NCI-H1436 treated with DMSO at 0.1 percent for 48 hours (cell line): ENCODE measurements at regions not wholly inside any gene's neighbourhood (a gene's known extent, or its start where the extent isn't known, plus 50 kb on each side); places are given as distances from the start of the nearest gene placed in this dataset.

Source experiments
- DNase-seq: peaks from one replicate; lab custom pipeline; 2025; lab: John Stamatoyannopoulos, UW

DNA sequence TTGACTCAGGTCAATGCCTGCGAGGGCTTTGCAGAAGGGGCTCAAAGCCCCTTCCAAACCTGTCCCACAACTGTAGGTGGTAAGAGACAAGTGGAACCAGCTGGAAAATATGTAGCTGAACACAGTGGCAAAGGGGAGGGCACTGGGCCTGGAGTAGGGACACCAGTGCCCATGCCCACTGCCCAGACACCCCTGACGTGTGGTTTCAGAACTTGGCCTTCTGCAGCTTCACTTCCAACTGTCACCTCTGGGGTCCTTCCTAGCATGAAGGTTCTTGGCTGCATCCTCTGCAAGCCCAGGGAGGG is 233.1 kb upstream of the IRX1 start:
- no peak for DNase-seq

DNA sequence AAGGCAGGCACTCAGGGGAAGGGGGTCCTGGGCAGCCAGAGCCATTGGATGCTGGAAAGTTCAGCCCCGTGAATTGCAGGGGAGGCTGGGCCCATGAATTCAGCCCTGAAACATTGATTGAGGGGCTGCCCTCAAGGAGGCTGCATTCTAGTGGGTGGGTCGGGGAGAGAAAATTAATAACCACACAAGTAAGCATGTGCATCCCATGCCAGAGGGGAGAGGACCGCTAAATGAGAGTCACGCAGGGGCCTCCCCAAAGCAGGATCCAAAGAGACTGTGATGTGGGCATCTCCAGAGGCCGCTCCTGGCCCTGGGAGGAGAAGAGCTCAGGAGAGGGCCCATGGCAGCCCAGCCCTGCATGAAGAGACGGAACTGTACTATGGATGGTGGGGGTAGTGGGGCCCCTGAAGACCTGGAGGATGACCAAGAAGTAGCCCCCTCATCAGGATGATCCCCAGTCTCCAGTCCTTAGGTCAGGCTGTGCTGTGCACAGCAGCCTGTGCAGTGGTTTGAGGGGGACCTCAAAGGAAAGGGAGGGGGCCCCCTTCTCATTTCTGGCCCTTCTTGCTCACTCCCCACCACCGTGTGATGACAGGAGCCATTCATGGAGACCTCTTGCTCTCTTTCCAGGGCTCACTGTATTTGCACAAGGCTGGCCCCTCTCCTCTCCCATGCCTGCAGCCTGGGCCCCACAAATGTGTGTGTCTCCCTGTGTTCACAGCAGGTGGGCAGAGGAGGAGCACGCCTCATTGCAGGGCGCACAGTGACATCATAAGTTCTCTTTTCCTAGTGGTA is 233.6 kb upstream of the IRX1 start:
- DNase-seq: no peak

DNA sequence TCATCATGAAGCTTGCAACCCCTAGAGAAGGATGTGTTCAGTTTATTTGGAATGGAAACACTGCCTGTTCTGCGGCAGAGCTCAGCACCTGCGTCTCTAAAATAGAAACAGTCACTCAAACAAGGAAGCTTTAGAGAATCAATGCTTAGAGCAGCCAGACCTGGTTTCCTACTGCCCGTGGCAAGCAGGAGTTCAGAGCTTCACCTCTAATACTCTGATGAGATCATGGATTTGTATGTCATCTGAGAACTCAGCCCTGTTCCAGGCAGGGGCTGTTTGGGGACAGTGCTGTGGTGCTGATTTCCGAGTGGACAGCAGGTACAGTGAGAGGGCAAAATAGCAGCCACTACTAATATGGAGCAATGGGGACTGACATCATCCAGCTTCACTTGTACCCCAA is 236.0 kb upstream of the IRX1 start:
- no peak for DNase-seq

DNA sequence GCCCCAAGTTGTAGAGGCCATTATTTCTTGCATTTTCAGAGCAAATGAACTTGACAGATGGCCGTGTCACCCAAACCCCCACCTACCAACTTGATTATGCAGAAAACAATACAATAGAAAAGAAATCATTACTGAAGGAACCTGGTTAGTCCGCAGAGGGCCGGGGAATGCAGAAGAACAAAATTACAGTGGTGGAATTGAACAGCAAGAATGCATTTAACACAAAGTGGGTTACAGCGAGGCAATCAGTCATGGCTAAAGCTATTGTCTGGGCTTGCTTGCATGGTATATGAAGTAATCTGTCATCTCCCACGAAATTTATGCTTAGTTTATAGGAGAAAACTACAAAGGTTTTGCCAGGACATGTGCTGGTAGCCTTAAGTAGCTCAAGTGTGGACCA is 238.3 kb upstream of the IRX1 start:
- DNase-seq: no peak

DNA sequence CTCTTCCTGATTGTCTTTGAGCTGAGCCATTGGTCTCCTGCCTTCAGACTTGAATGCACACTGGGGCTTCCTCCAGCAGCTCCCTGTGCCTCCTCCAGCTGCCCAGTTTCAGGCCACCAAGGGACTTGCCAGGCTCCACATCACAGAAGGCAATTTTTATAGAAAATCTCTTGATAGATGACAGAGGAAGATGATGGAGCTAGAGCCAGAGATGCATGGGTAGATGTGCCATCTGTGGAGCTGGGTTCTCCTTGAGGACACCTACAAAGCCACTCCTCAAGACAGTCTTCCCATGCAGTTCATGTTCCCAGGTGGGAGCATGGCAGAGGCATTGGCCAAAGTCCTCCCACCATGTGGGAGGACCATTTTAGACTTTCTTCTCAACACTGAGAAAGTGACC is 239.6 kb upstream of the IRX1 start:
- DNase-seq: no peak

DNA sequence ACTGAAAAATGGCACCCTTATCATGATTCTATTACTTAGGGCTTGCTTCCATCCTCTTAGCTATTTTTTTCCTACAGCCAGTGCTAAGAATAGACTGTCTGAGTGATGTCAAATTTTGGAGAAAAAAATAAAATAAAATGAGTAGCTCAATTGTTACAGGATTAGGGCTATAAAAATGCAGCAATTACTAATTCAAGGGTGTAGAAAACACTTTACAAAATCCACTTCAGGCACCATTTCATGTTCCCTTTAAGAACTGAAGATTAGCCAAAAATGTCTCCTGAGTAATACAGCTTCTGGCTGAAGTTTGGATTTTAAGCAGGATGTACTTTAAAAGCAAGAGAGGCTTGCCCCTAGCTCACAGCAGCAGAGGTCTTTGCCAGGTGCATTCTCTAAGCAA is 240.5 kb upstream of the IRX1 start:
- no peak for DNase-seq

DNA sequence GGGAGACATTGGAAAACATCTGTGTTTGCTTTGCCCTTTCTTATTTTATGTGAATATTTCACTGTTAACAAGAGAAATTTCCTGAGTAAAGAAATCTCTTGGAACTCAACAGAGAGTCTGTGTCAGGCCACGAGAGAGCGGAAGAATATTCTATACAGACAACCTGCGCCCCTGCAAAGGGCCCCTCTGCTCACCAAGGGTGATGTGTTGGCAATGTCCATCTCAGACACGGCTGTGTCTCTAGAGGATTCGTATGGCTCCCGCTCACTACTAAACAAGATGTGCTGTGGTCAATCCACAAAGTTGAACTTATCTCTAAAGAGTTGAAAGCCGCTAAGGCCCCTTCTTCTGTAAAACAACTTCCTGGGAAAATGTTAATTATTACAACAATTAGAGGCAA is 241.0 kb upstream of the IRX1 start:
- no peak for DNase-seq

DNA sequence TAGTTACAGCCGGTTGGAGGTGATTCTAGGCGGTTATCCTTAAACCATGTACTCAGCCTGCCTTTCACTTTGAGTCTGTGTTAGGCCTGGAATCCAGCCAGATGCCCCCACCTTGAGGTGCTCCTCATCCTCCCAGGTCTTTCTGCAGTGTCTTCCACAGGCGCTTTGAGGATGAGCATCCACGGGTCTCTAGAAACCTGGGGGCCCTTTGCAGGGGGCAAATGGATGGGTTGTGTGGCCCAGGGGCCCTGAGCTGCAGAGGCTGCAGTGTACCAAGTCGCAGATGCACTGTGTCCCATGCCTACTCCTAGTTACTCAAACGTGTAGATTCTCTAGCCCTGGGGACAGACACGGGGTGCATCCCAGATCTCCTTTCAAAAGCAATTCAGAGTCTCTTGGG is 242.1 kb upstream of the IRX1 start:
- no peak for DNase-seq

DNA sequence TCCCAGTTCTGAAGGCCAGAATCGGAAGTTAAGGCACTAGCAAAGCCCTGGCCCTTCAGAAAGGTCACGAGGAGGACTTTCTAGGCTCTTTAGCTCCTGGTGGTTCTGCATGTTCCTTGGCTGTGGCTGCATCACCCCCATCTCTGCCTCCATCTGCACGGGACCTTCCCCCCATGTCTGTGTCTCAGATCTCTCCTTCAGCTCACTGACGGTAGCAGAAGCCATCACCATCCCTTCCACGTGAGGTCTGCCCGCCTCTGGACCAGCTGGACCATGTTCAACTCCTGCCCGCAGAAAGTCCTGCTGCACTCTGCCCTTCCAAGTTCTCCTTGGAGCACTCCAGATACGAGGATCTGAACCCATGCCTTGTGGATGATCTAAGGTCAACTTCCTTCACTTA is 242.9 kb upstream of the IRX1 start:
- DNase-seq: no peak

DNA sequence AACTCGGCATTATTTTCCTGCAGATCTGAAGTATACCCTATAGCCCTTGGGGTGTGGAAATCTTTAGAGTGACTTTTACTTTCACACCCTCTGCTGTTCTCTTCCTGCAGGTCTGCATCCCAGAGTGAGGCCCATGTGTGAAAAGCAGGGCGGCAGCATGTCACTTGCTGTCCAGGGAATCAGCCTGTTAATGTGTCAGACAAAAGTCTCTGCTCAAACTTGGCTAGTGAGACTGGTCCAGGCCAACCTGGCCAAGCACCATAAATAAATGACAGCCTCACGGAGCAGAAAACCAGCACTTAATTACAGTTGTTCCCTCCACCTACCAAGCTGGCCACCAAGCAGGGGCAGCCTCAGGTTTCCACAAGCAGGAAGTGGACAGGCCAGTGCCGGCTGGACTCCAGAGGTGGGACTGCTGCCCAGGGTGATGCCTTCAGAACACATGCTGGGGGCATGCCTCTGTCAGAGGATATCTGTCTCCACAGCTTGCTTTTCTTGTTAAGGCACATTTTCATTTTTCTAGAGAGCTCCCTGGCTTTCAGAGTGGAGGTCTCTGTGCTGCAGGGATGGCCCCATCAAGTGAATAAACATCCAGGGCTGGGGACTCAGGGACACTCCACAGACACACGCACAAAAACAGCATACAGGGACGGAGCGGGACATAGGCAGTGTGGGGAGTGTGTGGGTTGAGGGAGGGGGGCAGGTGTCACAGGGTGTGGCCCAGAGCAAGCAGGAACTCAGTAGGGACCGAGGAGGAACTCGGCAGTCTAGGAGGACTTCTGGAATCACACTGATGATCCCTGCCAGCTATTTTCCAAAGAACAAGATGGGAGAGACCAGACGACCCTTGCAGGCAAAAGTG is 243.8 kb upstream of the IRX1 start:
- no peak for DNase-seq

DNA sequence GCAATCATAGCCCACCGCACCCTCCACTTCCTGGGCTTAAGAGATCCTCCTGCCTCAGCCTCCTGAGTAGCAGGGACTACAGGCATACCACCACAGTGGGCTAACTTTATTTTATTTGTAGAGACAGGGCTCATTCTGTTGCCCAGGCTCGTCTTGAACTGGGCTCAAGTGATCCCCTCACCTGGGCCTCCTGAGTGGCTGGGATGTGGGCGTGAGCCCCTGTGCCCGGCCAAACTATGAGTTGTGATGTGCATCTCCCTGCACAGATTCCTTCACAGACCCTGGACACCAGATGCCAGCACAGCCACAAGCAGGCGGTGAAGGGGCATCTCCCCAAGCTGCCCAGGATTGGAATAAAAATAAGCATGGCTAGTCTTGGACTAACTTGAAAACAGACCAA is 244.9 kb upstream of the IRX1 start:
- DNase-seq: no peak

DNA sequence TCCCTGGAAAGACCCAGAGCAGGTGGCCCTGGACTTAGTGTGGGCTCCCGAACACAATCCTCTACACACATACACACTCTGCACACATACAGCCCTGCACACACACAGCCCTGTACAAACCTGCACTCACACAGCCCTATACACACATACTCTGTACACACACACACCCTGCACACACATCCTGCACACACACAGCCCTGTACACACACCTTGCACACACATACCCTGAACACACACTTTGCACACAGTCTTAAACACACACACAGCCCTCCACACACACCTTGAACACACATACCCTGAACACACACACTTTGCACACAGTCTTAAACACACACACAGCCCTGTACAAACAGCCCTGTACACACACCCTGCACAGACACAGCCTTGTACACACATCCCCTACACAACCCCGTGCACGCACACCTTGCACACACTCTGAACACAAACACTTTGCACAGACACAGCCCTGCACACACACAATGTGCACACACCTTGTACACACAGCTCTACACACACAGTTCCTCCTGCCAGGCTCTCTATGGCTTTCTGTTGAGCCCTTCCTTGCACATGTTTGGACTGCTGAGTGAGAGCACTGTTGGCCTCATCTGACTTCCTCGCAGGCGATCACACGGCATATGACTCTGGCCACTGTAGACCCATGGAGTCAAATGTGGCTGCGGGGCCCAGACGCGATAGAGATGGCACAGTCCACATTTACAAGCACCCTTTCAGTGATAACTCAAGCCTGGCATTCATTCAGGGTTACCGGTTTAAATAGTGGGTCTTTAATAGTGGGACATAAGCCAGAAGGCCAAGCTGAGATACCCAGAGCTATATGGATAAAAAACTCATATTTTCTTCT is 245.7 kb upstream of the IRX1 start:
- DNase-seq: no peak

DNA sequence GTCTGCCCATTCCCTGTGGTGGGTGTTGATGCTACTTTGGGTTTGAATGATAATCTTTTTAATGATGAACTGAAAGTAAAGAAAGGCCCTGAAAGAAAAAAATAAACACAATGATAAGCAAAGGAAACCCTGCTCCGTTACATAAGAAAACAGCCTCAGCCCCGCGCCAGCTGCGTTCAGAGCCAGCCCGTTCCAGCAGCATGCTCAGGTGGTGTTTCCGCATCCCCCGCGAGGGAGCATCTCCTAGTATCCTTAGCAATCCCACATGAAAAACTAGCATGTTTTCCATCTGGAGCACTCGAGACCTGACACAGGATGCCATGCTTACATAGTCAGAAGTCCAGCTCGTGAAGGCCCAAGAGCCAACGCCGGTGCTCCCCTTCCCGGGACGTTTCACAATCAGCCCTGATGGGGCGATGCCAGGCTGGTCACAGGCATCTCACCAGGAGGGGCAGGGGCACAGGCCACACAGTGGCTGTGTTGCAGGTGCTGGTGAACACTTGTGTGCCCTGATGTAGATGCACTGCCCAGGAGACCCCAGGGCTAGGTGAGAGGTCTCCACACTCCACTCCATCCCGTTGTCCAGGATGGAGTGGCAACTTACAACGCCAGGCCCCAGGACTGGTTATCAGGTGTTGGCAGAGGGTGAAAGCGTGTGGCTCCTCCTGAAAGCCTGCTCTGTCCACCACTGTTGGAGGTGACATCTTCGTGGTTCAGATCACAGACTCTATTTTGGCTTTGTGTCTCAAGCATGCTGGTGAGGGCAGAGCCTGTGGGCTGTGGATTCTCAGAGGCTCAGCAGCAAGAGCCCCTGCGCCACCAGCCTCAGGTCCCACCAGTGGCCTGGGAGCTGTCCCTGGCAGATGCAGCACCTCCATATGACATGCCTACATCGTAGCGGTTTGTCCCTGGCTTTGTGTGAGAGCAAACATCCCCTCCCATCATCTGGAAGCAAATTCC is 246.8 kb upstream of the IRX1 start:
- DNase-seq: no peak

DNA sequence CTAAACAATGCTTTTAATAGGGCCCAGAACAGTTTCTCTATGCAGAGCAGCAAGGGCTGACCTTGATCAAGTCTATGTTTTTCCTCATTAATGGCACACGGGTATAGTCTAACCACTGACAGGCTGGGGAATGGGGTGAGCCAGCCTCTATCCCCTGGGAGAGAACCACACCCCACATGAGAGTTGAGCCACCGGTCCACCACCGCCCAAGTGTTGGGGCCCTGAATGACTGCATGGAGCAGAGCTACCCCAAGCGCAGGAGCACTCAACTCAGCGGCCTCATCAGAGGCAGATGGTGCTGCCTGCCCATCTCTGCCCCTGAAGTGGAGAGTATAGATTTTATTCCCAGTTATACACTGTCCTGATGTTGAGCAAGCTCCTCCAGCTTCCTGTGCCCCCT is 247.9 kb upstream of the IRX1 start:
- DNase-seq: no peak

DNA sequence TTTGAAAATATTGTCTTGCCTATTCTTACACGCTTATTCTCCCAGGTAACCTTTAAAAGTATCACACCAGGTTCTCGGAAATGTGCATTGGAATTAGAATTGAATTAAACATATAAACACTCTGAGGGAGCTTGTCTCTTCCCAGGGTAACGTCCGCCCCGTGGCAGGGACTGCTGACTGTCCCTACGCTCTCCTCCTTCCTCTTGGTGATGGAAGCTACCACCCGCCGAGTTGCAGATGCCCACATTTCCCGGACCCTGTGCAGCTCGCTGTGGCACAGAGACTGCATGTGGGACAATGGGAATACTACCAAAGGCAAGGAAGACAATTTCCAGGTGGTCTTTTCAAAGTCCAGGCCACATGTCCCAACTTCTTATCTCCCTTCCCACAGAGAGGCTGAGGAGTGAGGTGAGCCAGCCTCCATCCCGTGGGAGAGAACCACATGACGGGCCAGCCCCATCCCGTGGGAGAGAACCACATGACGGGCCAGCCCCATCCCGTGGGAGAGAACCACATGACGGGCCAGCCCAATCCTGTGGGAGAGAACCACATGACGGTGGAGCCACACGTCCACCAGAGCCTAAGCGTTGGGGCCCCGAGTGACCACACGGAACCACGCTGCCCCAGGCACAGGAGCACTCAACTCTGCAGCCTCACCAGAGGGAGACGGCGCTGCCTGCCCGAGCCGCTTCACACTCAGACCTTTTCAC is 249.4 kb upstream of the IRX1 start:
- no peak for DNase-seq

DNA sequence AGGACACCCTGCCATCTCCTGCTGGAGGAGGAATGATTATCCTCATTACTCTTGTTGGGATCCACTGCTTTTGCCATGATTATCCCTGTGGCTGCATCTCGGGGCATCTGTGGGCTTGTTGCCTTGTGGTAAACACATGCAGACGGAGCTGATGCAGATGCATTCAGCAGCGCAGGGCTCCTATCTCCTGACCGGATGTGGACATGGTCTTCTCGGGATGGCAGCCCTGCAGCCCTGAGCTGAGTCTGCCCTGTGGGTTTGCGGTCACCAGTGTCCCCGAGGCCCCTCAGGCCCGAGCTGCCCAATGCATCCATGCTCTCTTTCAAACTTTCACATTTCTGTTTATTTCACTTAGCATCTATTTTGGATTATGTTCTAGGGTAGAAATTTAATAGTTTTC is 250.4 kb upstream of the IRX1 start:
- DNase-seq: no peak

DNA sequence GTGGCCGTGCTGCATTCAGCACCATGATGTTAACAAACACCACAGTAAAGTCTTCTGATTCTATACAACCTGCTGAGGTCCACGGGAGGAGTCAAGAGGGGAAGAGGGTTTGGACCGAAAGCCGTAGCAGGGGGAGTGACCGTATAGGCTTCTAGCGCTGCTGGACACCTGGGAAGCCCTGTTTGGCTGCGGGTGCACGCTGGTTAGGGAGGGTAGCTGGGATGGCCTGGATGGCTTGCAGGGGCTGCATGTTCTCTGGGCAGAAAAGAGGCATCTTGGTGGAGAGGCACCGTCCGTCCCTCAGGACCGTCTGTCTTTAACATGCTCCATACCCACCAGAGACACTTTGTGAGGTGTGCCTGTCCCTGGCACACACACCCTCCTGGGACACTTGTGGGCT is 251.0 kb upstream of the IRX1 start:
- no peak for DNase-seq

DNA sequence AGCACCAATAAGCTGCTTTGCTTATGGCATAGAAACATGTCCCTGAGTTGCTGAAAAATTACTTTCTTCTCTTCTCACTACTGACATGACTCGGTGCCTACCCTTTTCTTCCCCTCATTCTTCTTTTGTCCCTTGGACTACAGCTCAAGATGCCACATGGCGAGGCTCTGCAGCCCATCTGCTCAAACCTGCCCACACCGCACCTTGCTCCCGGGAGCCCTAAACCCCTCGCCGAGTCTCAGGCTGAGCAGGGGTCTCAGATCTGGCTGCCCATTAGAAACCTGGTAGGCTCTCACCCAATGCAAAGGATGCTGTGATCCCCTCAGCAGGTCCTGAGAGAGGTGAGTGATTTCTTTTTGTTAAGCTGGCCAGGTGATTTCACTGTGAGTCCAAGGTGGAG is 251.7 kb upstream of the IRX1 start:
- DNase-seq: no peak

DNA sequence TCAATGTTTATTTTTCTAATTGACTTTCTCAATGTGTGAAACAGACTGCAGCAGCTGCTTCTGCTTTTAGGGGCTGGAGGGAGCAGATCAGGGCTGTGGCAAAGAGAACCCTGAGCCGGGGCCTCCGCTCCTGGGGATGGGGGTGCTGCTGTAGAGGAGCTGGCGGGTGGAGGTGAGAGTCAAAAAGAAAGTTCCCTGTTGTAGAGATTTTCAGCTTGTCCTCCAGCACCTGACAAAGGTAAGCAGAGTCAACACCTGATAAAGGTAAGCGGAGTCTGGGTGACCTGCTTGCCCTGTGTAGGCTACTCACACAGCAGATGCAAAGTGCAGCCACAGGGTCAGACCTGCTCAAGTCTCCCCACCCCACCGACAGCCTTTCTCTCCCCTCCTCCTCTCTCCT is 252.4 kb upstream of the IRX1 start:
- no peak for DNase-seq

DNA sequence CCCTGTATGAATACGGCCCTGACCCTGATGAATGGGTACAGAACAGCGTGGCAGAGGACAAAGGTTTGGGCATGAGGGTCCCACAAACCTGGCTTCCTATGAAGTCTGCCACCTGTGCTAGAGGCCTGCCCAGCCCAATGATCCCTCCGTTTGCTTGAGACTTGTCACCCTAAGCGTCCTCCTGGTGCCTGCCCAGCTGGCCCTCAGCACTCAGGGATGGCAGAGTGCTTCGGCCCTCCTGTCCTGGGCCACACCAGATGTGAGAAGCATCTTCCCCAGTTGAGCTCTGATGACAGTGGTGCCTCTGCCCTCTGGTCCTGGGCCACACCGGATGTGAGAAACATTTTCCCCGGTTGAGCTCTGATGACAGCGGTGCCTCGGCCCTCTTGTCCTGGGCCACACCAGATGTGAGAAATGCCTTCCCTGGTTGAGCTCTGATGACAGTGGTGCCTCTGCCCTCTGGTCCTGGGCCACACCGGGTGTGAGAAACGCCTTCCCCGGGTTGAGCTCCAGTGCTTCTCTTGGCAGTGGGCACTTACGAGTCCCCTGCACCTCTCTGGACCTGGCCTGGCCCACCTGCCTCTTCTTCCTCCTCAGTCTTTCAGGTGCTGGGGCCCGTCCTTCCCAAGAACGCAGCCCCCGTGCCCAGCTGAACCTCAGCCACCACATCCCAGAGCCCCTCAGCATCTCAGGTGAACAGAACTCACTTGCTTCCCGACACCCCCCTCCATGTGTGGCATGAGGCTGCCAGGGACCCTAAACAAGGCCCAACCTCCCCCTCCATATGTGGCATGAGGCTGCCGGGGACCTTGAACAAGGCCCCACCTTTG is 253.1 kb upstream of the IRX1 start:
- DNase-seq: no peak
